Skeletal muscle tissue (tissue), 3 donors: ENCODE measurements at regions not wholly inside any gene's neighbourhood (a gene's known extent, or its start where the extent isn't known, plus 50 kb on each side); places are given as distances from the start of the nearest gene placed in this dataset.

Experiments
- H3K27ac ChIP-seq: one replicate; pipeline ENCODE4 v1.7.0; 2013; ENCODE audit warnings: mild to moderate bottlenecking, low read depth, low read length, inconsistent platforms
- H3K27me3 ChIP-seq, 3 donors: one replicate each; pipeline ENCODE4 v1.7.0; 2013; ENCODE audit warnings: low read length in 3 of 3; ENCODE audit not compliant: control insufficient read depth in 3 of 3, insufficient read depth in 3 of 3
- H3K36me3 ChIP-seq, 3 donors: one replicate each; pipeline ENCODE4 v1.7.0; 2013; ENCODE audit warnings: low read length in 3 of 3; ENCODE audit not compliant: control insufficient read depth in 3 of 3, insufficient read depth in 3 of 3
- H3K4me1 ChIP-seq, 3 donors: one replicate each; pipeline ENCODE4 v1.7.0; 2013; ENCODE audit warnings: low read length in 3 of 3, mild to moderate bottlenecking in 3 of 3; ENCODE audit not compliant: control insufficient read depth in 3 of 3, insufficient read depth in 3 of 3
- H3K4me3 ChIP-seq, 3 donors: one replicate each; pipeline ENCODE4 v1.7.0; 2013; ENCODE audit warnings: low read length in 3 of 3
- H3K9ac ChIP-seq, 3 donors: one replicate each; pipeline ENCODE4 v1.7.0; 2013; ENCODE audit warnings: low read length in 3 of 3, mild to moderate bottlenecking in 3 of 3, moderate library complexity in 2 of 3, low read depth in 1 of 3
- H3K9me3 ChIP-seq, 3 donors: one replicate each; pipeline ENCODE4 v1.7.0; 2013; ENCODE audit warnings: low read length in 3 of 3; ENCODE audit not compliant: control insufficient read depth in 3 of 3
- donor health status: Osteomylitis.

DNA sequence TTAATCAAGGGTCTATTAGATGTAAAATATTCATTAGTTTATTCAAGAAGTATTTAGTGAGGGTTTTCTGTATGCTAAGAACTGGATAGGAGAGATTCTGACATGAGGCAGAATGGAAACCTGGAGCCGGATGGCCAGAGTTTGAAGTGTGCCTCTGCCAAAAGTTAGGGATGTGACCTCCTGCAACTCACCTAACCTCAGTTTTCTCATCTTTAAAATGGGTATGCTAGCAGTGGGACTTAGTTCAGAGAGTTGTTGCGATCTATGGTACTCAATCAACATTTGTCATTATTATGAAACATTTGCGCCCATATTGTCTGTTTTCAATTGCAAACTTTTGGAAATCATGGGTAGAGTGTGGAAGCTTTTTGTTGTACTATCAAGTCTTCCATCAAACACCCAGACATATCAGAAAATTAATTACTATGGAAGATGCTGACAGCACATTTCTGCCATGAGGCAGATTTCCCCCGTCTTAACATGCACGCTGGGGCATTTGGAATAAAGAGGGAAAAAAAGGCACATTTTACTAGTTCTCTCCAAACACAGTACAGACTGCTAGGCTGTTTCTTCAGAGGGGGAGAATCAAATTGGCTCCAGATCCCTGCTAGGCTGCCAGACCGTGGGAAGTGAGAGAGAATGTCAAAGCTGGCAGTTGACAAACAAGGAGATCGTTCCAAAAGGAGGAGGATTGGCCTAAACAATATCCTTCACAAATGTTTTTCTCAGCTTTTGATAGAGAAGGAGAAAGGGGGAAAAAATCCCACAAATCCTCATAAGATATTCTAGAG lies 205.3 kb upstream of the TSHZ2 start:
- no peaks in the 10 kb centered on the region for H3K9me3 ChIP-seq
- H3K4me1 ChIP-seq = no peaks in the 10 kb centered on the region
- H3K4me3 ChIP-seq = no peak overlapping the region
- no peaks in the 10 kb centered on the region for H3K36me3 ChIP-seq
- no peak overlapping the region for H3K27ac ChIP-seq
- no peak overlapping the region for H3K9ac ChIP-seq
- no peaks in the 10 kb centered on the region for H3K27me3 ChIP-seq

- no peaks in the 10 kb centered on the region for H3K36me3 ChIP-seq
- no peaks in the 10 kb centered on the region for H3K27me3 ChIP-seq
- no peak overlapping the region for H3K4me3 ChIP-seq
- no peak overlapping the region for H3K27ac ChIP-seq
- H3K4me1 ChIP-seq = no peaks in the 10 kb centered on the region
- H3K9me3 ChIP-seq = no peaks in the 10 kb centered on the region
- no peak overlapping the region for H3K9ac ChIP-seq
Observed at GRCh38 chr20:52763321-52763853, 208.8 kb upstream of the TSHZ2 start.

DNA sequence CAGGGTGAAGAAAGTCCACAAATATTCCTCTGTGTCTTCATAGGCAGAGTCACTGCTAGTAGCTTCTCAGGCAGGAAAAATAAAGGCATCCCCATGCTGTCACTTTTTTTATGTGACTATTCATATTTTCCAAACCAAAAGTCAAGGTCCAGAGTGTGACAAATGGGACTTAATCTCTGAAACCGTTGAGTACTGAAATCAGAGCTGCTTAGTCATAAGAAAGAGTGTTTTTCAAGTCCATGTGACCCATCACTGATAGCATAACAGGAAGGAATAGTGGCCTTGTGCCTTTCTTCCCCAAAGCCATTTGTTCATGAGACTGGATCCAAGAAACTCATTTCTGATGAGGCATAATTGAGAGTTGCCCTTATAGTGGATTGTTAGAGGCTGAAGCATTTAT lies 210.3 kb upstream of the TSHZ2 start:
- no peaks in the 10 kb centered on the region for H3K27me3 ChIP-seq
- H3K4me3 ChIP-seq = no peak overlapping the region
- H3K27ac ChIP-seq = no peak overlapping the region
- H3K9me3 ChIP-seq = no peaks in the 10 kb centered on the region
- H3K4me1 ChIP-seq = no peaks in the 10 kb centered on the region
- no peak overlapping the region for H3K9ac ChIP-seq
- H3K36me3 ChIP-seq = no peaks in the 10 kb centered on the region

DNA sequence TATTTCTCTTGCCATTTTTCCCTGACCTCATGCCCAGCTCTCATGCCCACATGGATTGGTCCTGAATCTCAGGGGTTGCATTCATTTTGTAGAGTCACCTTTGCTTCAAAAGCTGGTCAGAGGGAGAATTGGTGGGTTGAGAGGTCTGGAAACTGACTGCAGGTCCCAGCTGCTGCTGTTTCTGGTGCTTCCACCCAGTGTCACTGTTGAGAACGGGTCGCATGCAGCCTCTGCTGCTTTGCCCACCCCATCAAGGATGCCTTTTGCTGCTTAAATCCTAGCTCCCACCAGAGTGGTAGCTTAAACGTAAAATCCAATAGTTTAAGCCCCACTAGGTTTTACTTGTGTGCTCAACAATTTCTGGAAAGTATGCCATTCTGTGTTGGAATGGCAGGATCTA lies 211.4 kb upstream of the TSHZ2 start:
- Histone ChIP-seq H3K9ac (no peak overlapping the region), H3K27me3 (no peaks in the 10 kb centered on the region), H3K4me3 (no peak overlapping the region), H3K27ac (no peak overlapping the region), H3K9me3 (no peaks in the 10 kb centered on the region), H3K4me1 (no peaks in the 10 kb centered on the region), H3K36me3 (no peaks in the 10 kb centered on the region)

GRCh38 chr20:52757411-52757810 lies 214.7 kb upstream of the TSHZ2 start:
- Histone ChIP-seq H3K36me3 (no peaks in the 10 kb centered on the region), H3K9ac (no peak overlapping the region), H3K27ac (no peak overlapping the region), H3K9me3 (no peaks in the 10 kb centered on the region), H3K4me1 (no peaks in the 10 kb centered on the region), H3K4me3 (no peak overlapping the region), H3K27me3 (no peaks in the 10 kb centered on the region)

DNA sequence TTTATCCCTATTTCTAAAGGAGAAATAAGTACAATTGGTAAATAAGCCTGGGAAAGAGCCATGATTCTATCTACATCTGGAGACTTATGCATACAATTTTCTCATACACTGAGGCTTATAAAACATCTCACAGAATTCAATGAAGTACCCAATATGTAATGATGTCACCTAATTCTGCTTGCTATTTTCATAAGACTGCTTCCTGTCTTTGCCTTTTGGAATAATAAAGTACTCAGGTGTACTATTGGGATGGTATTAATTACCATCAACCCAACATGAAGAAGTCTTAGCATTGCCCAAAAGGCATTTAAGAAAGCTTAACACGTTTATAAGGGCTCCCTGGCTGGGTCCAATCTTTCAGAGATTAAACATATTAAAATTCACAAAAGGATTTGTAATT lies 216.4 kb upstream of the TSHZ2 start:
- Histone ChIP-seq H3K27me3 (no peaks in the 10 kb centered on the region), H3K27ac (no peak overlapping the region), H3K9ac (no peak overlapping the region), H3K4me3 (no peak overlapping the region), H3K4me1 (no peaks in the 10 kb centered on the region), H3K36me3 (no peaks in the 10 kb centered on the region), H3K9me3 (no peaks in the 10 kb centered on the region)

DNA sequence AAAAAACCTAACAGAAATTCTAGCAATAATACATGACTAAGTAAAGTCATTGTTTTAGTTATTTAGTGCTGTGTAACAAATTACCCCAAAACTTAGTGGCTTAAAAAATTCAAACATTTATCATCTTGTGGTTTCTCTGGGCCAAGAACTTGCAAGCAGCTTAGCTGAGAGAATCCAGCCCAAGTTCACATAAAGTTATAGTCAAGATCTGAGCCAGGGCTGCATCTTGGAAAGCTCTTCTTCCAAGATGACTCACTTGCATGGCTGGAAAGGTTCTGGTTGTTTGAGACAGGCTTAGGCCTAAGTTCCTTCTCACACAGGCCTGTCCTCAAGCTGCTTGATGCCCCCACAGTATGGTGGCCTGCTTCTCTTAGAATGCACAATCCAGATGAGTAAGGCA lies 217.8 kb upstream of the TSHZ2 start:
- no peaks in the 10 kb centered on the region for H3K36me3 ChIP-seq
- H3K9ac ChIP-seq = no peak overlapping the region
- no peaks in the 10 kb centered on the region for H3K4me1 ChIP-seq
- H3K4me3 ChIP-seq = no peak overlapping the region
- no peaks in the 10 kb centered on the region for H3K27me3 ChIP-seq
- no peaks in the 10 kb centered on the region for H3K9me3 ChIP-seq
- H3K27ac ChIP-seq = no peak overlapping the region

- H3K27ac ChIP-seq = no peak overlapping the region
- H3K9me3 ChIP-seq = no peaks in the 10 kb centered on the region
- no peak overlapping the region for H3K9ac ChIP-seq
- H3K4me3 ChIP-seq = no peak overlapping the region
- no peaks in the 10 kb centered on the region for H3K27me3 ChIP-seq
- H3K36me3 ChIP-seq = no peaks in the 10 kb centered on the region
- H3K4me1 ChIP-seq = peaks cover 0 to 4% (median 3%) of the 10 kb centered on the region in 3 donors
Observed at GRCh38 chr20:52752023-52752422, 220.1 kb upstream of the TSHZ2 start.

DNA sequence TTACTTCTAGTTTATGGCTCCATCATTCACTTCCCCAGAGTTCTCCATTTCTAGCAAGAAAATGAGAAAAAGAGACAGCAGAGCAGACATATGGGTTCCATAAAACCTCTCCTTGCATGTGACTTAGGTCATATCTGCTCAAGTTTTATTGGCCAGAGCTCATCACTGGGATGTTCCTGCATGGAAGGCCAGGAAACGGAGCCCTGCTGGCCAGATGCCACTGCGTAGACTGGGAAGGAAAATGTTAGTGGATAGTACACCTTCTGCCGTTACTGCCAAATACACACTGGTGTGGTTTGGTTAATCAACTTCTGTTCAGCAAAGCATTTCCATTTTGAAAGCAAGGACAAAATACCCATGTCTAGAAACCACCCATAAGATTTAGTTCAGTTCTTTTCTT lies 220.6 kb upstream of the TSHZ2 start:
- Histone ChIP-seq H3K36me3 (no peaks in the 10 kb centered on the region), H3K9me3 (no peaks in the 10 kb centered on the region), H3K27me3 (no peaks in the 10 kb centered on the region), H3K4me1 (peaks cover 0 to 4% (median 3%) of the 10 kb centered on the region in 3 donors), H3K9ac (no peak overlapping the region), H3K4me3 (no peak overlapping the region), H3K27ac (no peak overlapping the region)

DNA sequence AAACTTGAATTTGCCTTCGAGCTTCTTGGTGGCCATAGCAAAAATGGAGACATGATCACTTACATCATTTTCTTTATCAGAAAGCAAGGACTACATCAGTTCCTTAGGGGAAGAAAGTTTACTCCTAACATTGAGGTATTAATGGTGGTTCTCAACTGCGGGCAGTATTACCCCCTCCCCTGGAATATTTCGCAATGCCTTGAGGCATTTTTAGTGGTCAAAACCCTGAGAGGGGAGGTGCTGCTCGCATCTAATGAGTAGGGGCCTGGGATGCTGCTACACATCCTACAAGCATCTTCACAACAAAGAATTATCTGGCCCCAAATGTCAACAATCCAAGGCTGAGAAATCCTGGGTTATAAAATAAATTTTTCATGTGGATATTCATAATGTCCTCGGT lies 222.2 kb upstream of the TSHZ2 start:
- Histone ChIP-seq H3K9ac (no peak overlapping the region), H3K4me3 (no peak overlapping the region), H3K27me3 (no peaks in the 10 kb centered on the region), H3K9me3 (no peaks in the 10 kb centered on the region), H3K27ac (no peak overlapping the region), H3K36me3 (no peaks in the 10 kb centered on the region), H3K4me1 (peaks cover 0 to 4% (median 3%) of the 10 kb centered on the region in 3 donors)
